OCI-LY1 (cell line): ENCODE measurements at regions not wholly inside any gene's neighbourhood (a gene's known extent, or its start where the extent isn't known, plus 50 kb on each side); places are given as distances from the start of the nearest gene placed in this dataset.

Experiments used
- EZH2 ChIP-seq: fragments of 200-600 bp; sonication (generic), shearing (Covaris generic); IDR thresholded peaks from 2 replicates; pipeline ENCODE4 v1.8.0; 2017; ENCODE audit warnings: borderline replicate concordance, mixed run types, mild to moderate bottlenecking, antibody characterized with exemption, low read length, moderate library complexity, mixed read lengths
- TF ChIP-seq, protein P1 (sequence below): fragments of 200-600 bp; sonication (generic), shearing (Covaris generic); IDR thresholded peaks from 2 replicates; pipeline ENCODE4 v1.5.1; 2017; ENCODE audit warnings: mild to moderate bottlenecking, antibody characterized with exemption, low read length, moderate library complexity, mixed read lengths

DNA sequence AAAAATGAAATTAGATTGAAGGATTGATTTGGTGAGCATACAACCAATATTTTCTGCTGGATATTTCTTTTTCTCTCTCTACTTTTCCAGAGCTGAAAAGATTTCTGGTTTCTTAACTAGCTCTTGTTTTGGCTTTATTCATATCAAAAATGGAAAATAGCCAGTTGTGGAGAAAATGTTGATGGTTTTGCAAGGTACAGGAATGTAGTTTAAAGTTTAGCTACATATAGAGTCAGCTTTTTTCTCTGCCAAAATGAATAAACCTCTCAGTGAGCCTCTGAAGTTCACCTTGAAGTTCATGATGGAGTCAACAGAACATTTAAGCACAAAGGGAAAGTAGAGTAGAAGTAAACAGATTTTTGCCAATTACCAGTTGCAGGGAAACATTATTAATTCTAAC lies 720.5 kb upstream of the ALCAM start:
- TF ChIP-seq, protein P1, sequence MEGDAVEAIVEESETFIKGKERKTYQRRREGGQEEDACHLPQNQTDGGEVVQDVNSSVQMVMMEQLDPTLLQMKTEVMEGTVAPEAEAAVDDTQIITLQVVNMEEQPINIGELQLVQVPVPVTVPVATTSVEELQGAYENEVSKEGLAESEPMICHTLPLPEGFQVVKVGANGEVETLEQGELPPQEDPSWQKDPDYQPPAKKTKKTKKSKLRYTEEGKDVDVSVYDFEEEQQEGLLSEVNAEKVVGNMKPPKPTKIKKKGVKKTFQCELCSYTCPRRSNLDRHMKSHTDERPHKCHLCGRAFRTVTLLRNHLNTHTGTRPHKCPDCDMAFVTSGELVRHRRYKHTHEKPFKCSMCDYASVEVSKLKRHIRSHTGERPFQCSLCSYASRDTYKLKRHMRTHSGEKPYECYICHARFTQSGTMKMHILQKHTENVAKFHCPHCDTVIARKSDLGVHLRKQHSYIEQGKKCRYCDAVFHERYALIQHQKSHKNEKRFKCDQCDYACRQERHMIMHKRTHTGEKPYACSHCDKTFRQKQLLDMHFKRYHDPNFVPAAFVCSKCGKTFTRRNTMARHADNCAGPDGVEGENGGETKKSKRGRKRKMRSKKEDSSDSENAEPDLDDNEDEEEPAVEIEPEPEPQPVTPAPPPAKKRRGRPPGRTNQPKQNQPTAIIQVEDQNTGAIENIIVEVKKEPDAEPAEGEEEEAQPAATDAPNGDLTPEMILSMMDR, result no peak
- TF ChIP-seq EZH2, result no peak
